ENCODE measurements at regions not wholly inside any gene's neighbourhood (a gene's known extent, or its start where the extent isn't known, plus 50 kb on each side); places are given as distances from the start of the nearest gene placed in this dataset.

DNA sequence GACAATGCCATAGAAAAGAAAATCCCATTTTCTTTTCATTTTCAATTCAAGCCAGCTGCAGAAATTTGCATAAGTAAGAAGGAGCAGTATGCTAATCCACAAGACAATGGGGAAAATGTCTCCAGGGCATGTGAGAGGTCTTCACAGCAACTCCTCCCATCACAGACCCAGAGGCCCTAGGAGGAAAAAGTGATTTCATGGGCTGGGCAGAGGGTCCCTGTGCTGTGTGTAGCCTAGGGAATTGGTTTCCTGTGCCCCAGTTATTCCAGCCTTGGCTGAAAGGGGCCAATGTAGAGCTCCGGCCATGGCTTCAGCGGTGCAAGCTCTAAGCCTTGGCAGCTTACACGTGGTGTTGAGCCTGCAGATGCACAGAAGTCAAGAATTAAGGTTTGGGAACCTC, 211.4 kb downstream of the CCDC59 start:
- TF ChIP-seq EZH2phosphoT487 (IDR thresholded peaks at IDR 0.05; ENCODE audit: low read length) (no peak), EZH2 (optimal IDR thresholded peaks at IDR 0.05; ENCODE audit: low read depth, low read length) (no peak)
- TF ChIP-seq, protein P1, sequence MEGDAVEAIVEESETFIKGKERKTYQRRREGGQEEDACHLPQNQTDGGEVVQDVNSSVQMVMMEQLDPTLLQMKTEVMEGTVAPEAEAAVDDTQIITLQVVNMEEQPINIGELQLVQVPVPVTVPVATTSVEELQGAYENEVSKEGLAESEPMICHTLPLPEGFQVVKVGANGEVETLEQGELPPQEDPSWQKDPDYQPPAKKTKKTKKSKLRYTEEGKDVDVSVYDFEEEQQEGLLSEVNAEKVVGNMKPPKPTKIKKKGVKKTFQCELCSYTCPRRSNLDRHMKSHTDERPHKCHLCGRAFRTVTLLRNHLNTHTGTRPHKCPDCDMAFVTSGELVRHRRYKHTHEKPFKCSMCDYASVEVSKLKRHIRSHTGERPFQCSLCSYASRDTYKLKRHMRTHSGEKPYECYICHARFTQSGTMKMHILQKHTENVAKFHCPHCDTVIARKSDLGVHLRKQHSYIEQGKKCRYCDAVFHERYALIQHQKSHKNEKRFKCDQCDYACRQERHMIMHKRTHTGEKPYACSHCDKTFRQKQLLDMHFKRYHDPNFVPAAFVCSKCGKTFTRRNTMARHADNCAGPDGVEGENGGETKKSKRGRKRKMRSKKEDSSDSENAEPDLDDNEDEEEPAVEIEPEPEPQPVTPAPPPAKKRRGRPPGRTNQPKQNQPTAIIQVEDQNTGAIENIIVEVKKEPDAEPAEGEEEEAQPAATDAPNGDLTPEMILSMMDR (IDR thresholded peaks at IDR 0.05; ENCODE audit: low read length): no peak

Data from MM.1S (cell line).